ENCODE measurements at regions not wholly inside any gene's neighbourhood (a gene's known extent, or its start where the extent isn't known, plus 50 kb on each side); places are given as distances from the start of the nearest gene placed in this dataset.

GRCh38 chr2:139469985-139470384 is 689.8 kb upstream of the NXPH2 start:
- Histone ChIP-seq H3K36me3 (no peaks in the 10 kb centered on the region), H3K9me3 (no peaks in the 10 kb centered on the region), H3K4me3 (no peak overlapping the region), H3K27ac (no peak overlapping the region), H3K4me1 (no peaks in the 10 kb centered on the region), H3K27me3 (peaks cover 2% of the 10 kb centered on the region)
- WGBS, 2 donors (ENCODE audit: low coverage in 1 of 2): 86 to 90% methylated on average over 1 of the region's 1 CpG
- TF ChIP-seq CTCF (IDR thresholded peaks at IDR 0.05): no peak
- TF ChIP-seq EP300 (IDR thresholded peaks at IDR 0.05; ENCODE audit: low read depth): no peak
- no peak for TF ChIP-seq POLR2AphosphoS5 (IDR thresholded peaks at IDR 0.05)
- TF ChIP-seq POLR2A (IDR thresholded peaks at IDR 0.05): no peak
- intact Hi-C loops (cut with DNase I; ENCODE audit: low total_unique reads): loop anchor here (5.0 kb wide), 1 partner anchor 787 kb away; no protein-coding TSS in a partner anchor
- DNase-seq: no peak
- in situ Hi-C loops (cut with MboI; ENCODE audit: low pct_ligation_motif_present in 1 of 4, low pct_unique_long_range_greater_than_20kb in 1 of 4, low sequenced_read_pairs in 3 of 4): no loop called here

GRCh38 chr2:139465789-139466188 is 685.6 kb upstream of the NXPH2 start:
- H3K27ac ChIP-seq: no peak overlapping the region
- no peaks in the 10 kb centered on the region for H3K27me3 ChIP-seq
- no peak for TF ChIP-seq POLR2A (IDR thresholded peaks at IDR 0.05)
- in situ Hi-C loops (cut with MboI; ENCODE audit: low pct_ligation_motif_present in 1 of 4, low pct_unique_long_range_greater_than_20kb in 1 of 4, low sequenced_read_pairs in 3 of 4): no loop called here
- H3K36me3 ChIP-seq: no peaks in the 10 kb centered on the region
- 59 to 79% methylated on average over 4 of the region's 4 CpGs for WGBS, 2 donors (ENCODE audit: low coverage in 1 of 2)
- H3K4me3 ChIP-seq: no peak overlapping the region
- no peaks in the 10 kb centered on the region for H3K9me3 ChIP-seq
- no peak for DNase-seq
- no peaks in the 10 kb centered on the region for H3K4me1 ChIP-seq
- intact Hi-C loops (cut with DNase I; ENCODE audit: low total_unique reads): loop anchor here (5.0 kb wide), 1 partner anchor 792 kb away; no protein-coding TSS in a partner anchor

GRCh38 chr2:139457873-139458272 is 677.7 kb upstream of the NXPH2 start:
- in situ Hi-C loops (cut with MboI; ENCODE audit: low pct_ligation_motif_present in 1 of 4, low pct_unique_long_range_greater_than_20kb in 1 of 4, low sequenced_read_pairs in 3 of 4) (no loop called here), intact Hi-C loops (cut with DNase I; ENCODE audit: low total_unique reads) (no loop called here)
- no peak overlapping the region for H3K27ac ChIP-seq
- TF ChIP-seq POLR2A (IDR thresholded peaks at IDR 0.05) (no peak), POLR2AphosphoS5 (IDR thresholded peaks at IDR 0.05) (no peak), EP300 (IDR thresholded peaks at IDR 0.05; ENCODE audit: low read depth) (no peak), CTCF (IDR thresholded peaks at IDR 0.05) (no peak)
- no peaks in the 10 kb centered on the region for H3K36me3 ChIP-seq
- no peaks in the 10 kb centered on the region for H3K27me3 ChIP-seq
- no peaks in the 10 kb centered on the region for H3K9me3 ChIP-seq
- H3K4me1 ChIP-seq: no peaks in the 10 kb centered on the region
- DNase-seq: no peak
- no peak overlapping the region for H3K4me3 ChIP-seq
- WGBS, 2 donors (ENCODE audit: low coverage in 1 of 2): 49 to 62% methylated on average over 5 of the region's 5 CpGs

GRCh38 chr2:139454251-139454650 is 674.1 kb upstream of the NXPH2 start:
- Histone ChIP-seq H3K9me3 (no peaks in the 10 kb centered on the region), H3K4me3 (no peak overlapping the region), H3K27ac (no peak overlapping the region), H3K27me3 (no peaks in the 10 kb centered on the region), H3K4me1 (no peaks in the 10 kb centered on the region), H3K36me3 (no peaks in the 10 kb centered on the region)
- in situ Hi-C loops (cut with MboI; ENCODE audit: low pct_ligation_motif_present in 1 of 4, low pct_unique_long_range_greater_than_20kb in 1 of 4, low sequenced_read_pairs in 3 of 4) (no loop called here), intact Hi-C loops (cut with DNase I; ENCODE audit: low total_unique reads) (no loop called here)
- 81% methylated on average over 1 of the region's 1 CpG; no CpG with 5 or more reads in 1 of the 2 donors for WGBS, 2 donors (ENCODE audit: low coverage in 1 of 2)
- DNase-seq: no peak
- TF ChIP-seq POLR2A (IDR thresholded peaks at IDR 0.05): no peak
- no peak for TF ChIP-seq POLR2AphosphoS5 (IDR thresholded peaks at IDR 0.05)
- TF ChIP-seq EP300 (IDR thresholded peaks at IDR 0.05; ENCODE audit: low read depth): no peak
- TF ChIP-seq CTCF (IDR thresholded peaks at IDR 0.05): no peak

- TF ChIP-seq CTCF (IDR thresholded peaks at IDR 0.05): no peak
- TF ChIP-seq POLR2AphosphoS5 (IDR thresholded peaks at IDR 0.05): no peak
- TF ChIP-seq POLR2A (IDR thresholded peaks at IDR 0.05): no peak
- no peaks in the 10 kb centered on the region for H3K9me3 ChIP-seq
- no peak overlapping the region for H3K27ac ChIP-seq
- no peak for DNase-seq
- H3K4me1 ChIP-seq: no peaks in the 10 kb centered on the region
- in situ Hi-C loops (cut with MboI; ENCODE audit: low pct_ligation_motif_present in 1 of 4, low pct_unique_long_range_greater_than_20kb in 1 of 4, low sequenced_read_pairs in 3 of 4): no loop called here
- H3K4me3 ChIP-seq: no peak overlapping the region
- no peaks in the 10 kb centered on the region for H3K36me3 ChIP-seq
- intact Hi-C loops (cut with DNase I; ENCODE audit: low total_unique reads): no loop called here
- H3K27me3 ChIP-seq: no peaks in the 10 kb centered on the region
Measured at GRCh38 chr2:139439100-139439499, 658.9 kb upstream of the NXPH2 start.
